ENCODE measurements at regions not wholly inside any gene's neighbourhood (a gene's known extent, or its start where the extent isn't known, plus 50 kb on each side); places are given as distances from the start of the nearest gene placed in this dataset.

DNA sequence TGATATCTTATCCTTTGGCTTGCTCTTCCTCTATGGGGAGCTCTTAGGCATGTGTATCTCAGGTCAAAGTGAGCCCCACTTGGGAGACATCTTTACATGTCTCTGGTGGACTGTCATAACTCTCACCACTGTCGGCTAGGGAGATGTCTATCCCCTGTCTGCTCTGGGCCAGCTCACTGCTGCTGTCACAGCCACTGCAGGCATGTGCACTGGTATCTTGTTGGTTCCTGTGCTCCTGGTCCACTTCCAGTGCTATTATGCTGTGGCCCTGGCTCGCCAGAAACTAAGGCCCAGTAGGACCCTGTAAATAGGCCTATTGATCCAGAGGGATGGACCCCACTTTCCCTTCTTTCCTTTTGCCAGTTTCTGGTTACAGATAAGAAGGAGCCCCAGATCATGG, 56.6 kb upstream of the LAS1L start:
- no peak overlapping the region for H3K27ac ChIP-seq
- TF ChIP-seq, protein P1, sequence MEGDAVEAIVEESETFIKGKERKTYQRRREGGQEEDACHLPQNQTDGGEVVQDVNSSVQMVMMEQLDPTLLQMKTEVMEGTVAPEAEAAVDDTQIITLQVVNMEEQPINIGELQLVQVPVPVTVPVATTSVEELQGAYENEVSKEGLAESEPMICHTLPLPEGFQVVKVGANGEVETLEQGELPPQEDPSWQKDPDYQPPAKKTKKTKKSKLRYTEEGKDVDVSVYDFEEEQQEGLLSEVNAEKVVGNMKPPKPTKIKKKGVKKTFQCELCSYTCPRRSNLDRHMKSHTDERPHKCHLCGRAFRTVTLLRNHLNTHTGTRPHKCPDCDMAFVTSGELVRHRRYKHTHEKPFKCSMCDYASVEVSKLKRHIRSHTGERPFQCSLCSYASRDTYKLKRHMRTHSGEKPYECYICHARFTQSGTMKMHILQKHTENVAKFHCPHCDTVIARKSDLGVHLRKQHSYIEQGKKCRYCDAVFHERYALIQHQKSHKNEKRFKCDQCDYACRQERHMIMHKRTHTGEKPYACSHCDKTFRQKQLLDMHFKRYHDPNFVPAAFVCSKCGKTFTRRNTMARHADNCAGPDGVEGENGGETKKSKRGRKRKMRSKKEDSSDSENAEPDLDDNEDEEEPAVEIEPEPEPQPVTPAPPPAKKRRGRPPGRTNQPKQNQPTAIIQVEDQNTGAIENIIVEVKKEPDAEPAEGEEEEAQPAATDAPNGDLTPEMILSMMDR (conservative IDR thresholded peaks at IDR 0.05; ENCODE audit: low read depth, low read length) = no peak
- no peaks in the 10 kb centered on the region for H3K27me3 ChIP-seq (ENCODE audit: insufficient read depth, low read depth)
- H3K4me1 ChIP-seq (ENCODE audit: low read depth, poor library complexity, severe bottlenecking) = peaks cover 8% of the 10 kb centered on the region
- H3K9ac ChIP-seq = no peak overlapping the region
- H3K79me2 ChIP-seq (ENCODE audit: insufficient read depth, low read depth) = no peaks in the 10 kb centered on the region
- H4K20me1 ChIP-seq (ENCODE audit: insufficient read depth) = no peaks in the 10 kb centered on the region
- no peak overlapping the region for H3K4me3 ChIP-seq (IDR thresholded peaks at IDR 0.05; ENCODE audit: insufficient read depth, low read depth, low read length)
- no peak overlapping the region for H2AFZ ChIP-seq (ENCODE audit: low read depth)
- no peaks in the 10 kb centered on the region for H3K36me3 ChIP-seq (ENCODE audit: insufficient read depth)
- H3K4me2 ChIP-seq = no peak overlapping the region

DNA sequence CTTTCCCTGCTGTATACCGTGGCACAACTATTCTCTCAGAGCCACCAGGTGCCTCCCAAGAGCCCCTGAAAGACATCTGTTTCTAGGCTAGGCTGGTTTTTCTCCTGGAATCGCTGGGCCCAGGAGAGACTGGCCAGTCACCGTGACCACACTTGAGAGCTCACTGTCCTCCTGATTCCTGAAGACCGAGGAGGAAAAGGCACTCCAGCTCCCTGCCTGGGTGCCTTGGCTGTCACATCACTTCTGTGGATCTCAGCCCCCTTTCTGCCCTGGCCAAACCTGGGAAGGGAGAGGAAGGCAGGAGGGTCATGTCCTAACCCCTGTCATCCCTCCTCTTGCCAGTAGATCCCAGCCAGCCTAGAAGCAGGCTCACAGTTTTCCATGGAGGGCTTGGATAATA, 54.7 kb upstream of the LAS1L start:
- Histone ChIP-seq H3K9ac (no peak overlapping the region), H3K4me1 (ENCODE audit: low read depth, poor library complexity, severe bottlenecking) (no peaks in the 10 kb centered on the region), H4K20me1 (ENCODE audit: insufficient read depth) (no peaks in the 10 kb centered on the region), H3K4me2 (no peak overlapping the region), H3K27me3 (ENCODE audit: insufficient read depth, low read depth) (no peaks in the 10 kb centered on the region), H3K36me3 (ENCODE audit: insufficient read depth) (no peaks in the 10 kb centered on the region), H3K4me3 (IDR thresholded peaks at IDR 0.05; ENCODE audit: insufficient read depth, low read depth, low read length) (no peak overlapping the region), H3K27ac (no peak overlapping the region), H2AFZ (ENCODE audit: low read depth) (no peak overlapping the region), H3K79me2 (ENCODE audit: insufficient read depth, low read depth) (no peaks in the 10 kb centered on the region)
- TF ChIP-seq, protein P1 (conservative IDR thresholded peaks at IDR 0.05; ENCODE audit: low read depth, low read length) = no peak

DNA sequence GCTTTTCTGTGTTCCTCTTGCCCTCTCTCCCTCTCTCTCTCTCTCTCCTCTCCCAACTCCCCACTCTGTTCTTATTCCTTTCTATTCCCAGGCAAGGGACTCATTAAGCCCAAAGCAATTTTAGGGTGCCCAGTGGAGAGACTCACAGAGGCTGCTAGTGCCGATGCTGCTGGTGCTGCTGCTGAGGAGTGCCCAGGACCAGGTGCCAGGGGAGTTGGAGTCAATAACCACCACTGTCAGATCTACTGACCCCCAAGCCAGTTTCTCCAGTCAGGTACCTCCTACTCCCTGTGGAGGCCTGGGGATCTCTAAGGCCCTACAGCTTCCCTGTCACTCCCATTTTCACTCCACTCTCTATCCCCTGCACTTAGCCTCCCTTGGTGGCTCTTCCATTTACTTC, 54.2 kb upstream of the LAS1L start:
- Histone ChIP-seq H4K20me1 (ENCODE audit: insufficient read depth) (no peaks in the 10 kb centered on the region), H3K27ac (no peak overlapping the region), H3K4me3 (IDR thresholded peaks at IDR 0.05; ENCODE audit: insufficient read depth, low read depth, low read length) (no peak overlapping the region), H3K4me2 (no peak overlapping the region), H3K9ac (no peak overlapping the region), H2AFZ (ENCODE audit: low read depth) (no peak overlapping the region), H3K4me1 (ENCODE audit: low read depth, poor library complexity, severe bottlenecking) (no peaks in the 10 kb centered on the region), H3K79me2 (ENCODE audit: insufficient read depth, low read depth) (no peaks in the 10 kb centered on the region), H3K27me3 (ENCODE audit: insufficient read depth, low read depth) (no peaks in the 10 kb centered on the region), H3K36me3 (ENCODE audit: insufficient read depth) (no peaks in the 10 kb centered on the region)
- TF ChIP-seq, protein P1 (conservative IDR thresholded peaks at IDR 0.05; ENCODE audit: low read depth, low read length) = no peak

DNA sequence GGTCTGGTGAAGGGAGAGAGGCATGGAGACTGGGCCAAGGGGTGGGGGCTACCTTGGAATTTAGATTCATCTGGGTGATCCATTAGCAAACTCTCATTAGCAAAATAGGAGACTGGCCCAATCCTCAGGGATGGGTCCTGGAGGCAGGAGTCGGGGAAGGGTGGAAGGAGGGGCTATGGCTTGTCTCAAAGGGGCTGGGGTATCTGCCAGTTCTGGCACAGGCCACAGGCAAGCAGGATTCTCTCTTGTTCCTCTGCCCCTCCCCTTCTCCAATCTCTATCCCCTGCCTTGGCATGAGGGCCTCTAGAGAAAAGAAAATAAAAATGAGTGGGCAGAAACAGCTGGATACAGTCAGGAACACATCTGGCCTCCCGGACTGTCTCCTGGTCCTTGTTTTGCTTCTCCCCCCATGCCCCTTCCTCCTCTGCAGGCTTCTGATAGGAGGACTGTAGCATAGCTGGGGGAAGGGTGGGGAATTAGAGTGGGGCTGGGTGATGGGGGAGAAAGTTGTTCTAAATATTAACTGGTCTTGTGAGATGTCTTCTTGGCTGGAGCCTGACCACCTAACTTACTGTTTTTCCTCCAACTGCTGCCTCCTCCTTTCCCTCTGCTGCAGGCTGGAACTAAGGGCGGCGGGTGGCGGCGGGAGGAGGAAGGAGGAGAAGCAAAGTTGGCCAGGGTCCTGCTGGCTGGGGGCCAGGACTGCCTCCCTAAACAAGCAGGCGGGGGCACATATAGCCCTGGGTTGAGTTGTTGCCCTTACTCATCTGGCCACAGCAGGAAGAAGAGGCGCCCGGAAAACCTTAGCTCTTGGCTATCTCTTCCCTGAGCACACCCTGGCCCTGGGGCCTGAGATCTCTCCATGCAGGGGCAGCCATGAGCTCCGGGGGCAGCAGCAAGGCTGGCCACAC, 53.3 kb upstream of the LAS1L start:
- Histone ChIP-seq H3K27me3 (ENCODE audit: insufficient read depth, low read depth) (no peaks in the 10 kb centered on the region), H2AFZ (ENCODE audit: low read depth) (no peak overlapping the region), H3K4me2 (no peak overlapping the region), H3K79me2 (ENCODE audit: insufficient read depth, low read depth) (no peaks in the 10 kb centered on the region), H3K4me3 (IDR thresholded peaks at IDR 0.05; ENCODE audit: insufficient read depth, low read depth, low read length) (no peak overlapping the region), H3K9ac (no peak overlapping the region), H3K36me3 (ENCODE audit: insufficient read depth) (no peaks in the 10 kb centered on the region), H3K27ac (no peak overlapping the region), H3K4me1 (ENCODE audit: low read depth, poor library complexity, severe bottlenecking) (no peaks in the 10 kb centered on the region), H4K20me1 (ENCODE audit: insufficient read depth) (no peaks in the 10 kb centered on the region)
- TF ChIP-seq, protein P1 (conservative IDR thresholded peaks at IDR 0.05; ENCODE audit: low read depth, low read length) = no peak
